ENCODE measurements at regions not wholly inside any gene's neighbourhood (a gene's known extent, or its start where the extent isn't known, plus 50 kb on each side); places are given as distances from the start of the nearest gene placed in this dataset.

GRCh38 chr7:97595439-97595838 is 136.4 kb upstream of the TAC1 start:
- in situ Hi-C loops (cut with MboI; ENCODE audit: low sequenced_read_pairs): no loop called here

GRCh38 chr7:97601931-97602457 is 129.9 kb upstream of the TAC1 start:
- in situ Hi-C loops (cut with MboI; ENCODE audit: low sequenced_read_pairs): no loop called here

- in situ Hi-C loops (cut with MboI; ENCODE audit: low sequenced_read_pairs): no loop called here
Observed at GRCh38 chr7:97620495-97620894, 111.4 kb upstream of the TAC1 start.

- in situ Hi-C loops (cut with MboI; ENCODE audit: low sequenced_read_pairs): no loop called here
Observed at GRCh38 chr7:97623333-97623732, 108.6 kb upstream of the TAC1 start.

- in situ Hi-C loops (cut with MboI; ENCODE audit: low sequenced_read_pairs): no loop called here
Observed at GRCh38 chr7:97630116-97630515, 101.8 kb upstream of the TAC1 start.

GRCh38 chr7:97635622-97636021 is 96.3 kb upstream of the TAC1 start:
- in situ Hi-C loops (cut with MboI; ENCODE audit: low sequenced_read_pairs): no loop called here

GRCh38 chr7:97639036-97639435 is 92.8 kb upstream of the TAC1 start:
- in situ Hi-C loops (cut with MboI; ENCODE audit: low sequenced_read_pairs): no loop called here

GRCh38 chr7:97659363-97660045 is 72.4 kb upstream of the TAC1 start:
- in situ Hi-C loops (cut with MboI; ENCODE audit: low sequenced_read_pairs): no loop called here

GRCh38 chr7:97667359-97667758 is 64.5 kb upstream of the TAC1 start:
- in situ Hi-C loops (cut with MboI; ENCODE audit: low sequenced_read_pairs): no loop called here

- in situ Hi-C loops (cut with MboI; ENCODE audit: low sequenced_read_pairs): no loop called here
Observed at GRCh38 chr7:97671571-97671970, 60.3 kb upstream of the TAC1 start.

- in situ Hi-C loops (cut with MboI; ENCODE audit: low sequenced_read_pairs): no loop called here
Observed at GRCh38 chr7:97680622-97681021, 51.3 kb upstream of the TAC1 start.
